ENCODE measurements at regions not wholly inside any gene's neighbourhood (a gene's known extent, or its start where the extent isn't known, plus 50 kb on each side); places are given as distances from the start of the nearest gene placed in this dataset.
"Not testable (repeated sequence)": the region's sequence is repeated elsewhere in the genome, so short reads cannot be mapped to it uniquely, and the experiment has no call there.

DNA sequence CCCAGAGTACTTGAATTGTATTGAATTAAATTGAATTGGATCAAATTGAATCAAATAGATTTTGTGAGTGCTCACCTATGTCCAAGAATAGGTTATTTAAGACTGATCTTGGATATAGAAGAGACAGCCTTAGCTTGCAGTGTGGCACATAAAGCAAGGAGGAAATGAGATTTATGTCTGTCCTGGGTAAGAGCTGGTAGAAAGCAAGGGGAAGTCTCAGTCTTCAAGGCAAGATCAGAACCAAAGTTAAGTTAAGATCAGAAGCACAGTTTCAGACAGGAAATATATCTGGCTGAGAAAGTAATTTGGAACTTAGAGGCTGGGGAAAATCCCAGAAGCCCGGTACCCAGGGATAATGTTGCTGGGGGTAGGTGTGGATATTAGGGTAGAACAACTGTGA, 244.4 kb upstream of the ARPP21 start:
- DNase-seq (ENCODE audit: low spot score): no peak

DNA sequence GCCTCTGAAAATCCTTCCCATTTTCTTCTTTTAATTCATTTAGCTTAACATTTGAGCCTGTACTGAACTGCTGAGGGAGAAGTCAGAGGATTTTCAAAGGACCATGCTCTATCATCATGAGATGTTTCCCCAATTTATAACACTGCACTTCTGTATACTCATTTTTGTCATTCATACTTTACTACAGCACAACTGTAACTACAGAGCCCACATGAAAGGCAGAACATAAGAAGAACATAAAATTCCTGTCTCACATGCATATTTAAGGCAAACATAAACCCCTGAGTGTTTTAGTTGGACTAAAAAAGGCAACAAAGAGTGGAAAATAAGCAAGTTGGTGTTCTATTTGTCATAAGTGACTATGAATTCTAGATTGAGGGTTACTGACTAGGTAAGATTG, 237.7 kb upstream of the ARPP21 start:
- DNase-seq (ENCODE audit: low spot score): no peak

DNA sequence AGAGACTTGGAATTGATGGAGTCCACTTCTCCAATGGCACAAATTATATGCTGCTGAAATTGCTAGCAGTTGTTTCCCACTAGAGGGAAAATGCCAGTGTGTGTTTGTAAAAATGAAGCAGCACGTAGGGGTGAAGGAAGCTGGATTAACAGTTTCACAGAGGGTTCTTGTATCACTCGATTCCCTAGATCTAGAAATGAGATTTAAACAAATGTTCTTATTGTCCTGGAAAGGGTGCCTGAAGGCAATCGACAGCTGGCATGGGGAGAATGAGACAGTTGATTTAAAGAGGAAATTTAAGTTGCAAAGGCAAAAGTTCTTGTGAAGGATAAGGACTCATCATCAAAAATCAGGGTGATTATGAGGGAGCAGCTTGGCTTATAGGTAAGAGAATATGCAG, 234.8 kb upstream of the ARPP21 start:
- DNase-seq (ENCODE audit: low spot score): no peak

DNA sequence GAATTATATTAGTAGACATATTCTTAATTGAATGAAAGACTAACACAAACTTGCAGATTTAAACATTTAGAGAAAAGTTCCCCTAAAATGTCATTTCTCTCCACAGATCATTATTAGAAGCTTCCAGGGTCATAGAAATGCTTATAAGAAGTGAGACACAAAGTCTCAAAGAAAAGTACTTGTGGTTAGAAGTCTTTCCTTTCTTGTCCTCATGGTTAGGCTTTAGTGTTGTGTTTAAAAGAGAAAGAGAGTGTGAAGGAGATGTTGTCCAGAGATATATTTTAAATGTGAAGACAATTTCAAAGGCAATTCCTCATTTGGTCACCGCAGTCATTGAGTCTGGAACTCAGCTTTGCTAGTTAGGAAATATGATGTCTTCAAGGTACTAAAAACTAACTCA, 230.4 kb upstream of the ARPP21 start:
- DNase-seq (ENCODE audit: low spot score): no peak

DNA sequence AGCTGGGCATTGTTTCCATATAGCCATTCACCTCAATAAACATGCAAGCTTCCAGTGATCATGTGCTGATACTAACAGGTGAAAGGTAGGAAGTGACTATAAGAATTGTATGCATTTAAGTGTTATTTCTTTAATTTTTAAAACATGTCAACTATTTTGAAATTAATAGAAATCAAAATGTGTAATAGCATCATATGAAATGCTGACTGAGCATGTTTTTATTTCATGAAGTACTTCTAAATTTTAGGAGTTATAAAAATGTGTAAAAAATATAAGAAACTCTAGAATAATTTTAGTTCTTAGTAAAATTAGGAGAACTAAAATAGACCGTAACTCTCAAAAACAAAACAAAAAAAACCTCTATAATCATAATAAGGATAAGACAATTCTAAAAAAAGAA, 229.3 kb upstream of the ARPP21 start:
- DNase-seq (ENCODE audit: low spot score): no peak

DNA sequence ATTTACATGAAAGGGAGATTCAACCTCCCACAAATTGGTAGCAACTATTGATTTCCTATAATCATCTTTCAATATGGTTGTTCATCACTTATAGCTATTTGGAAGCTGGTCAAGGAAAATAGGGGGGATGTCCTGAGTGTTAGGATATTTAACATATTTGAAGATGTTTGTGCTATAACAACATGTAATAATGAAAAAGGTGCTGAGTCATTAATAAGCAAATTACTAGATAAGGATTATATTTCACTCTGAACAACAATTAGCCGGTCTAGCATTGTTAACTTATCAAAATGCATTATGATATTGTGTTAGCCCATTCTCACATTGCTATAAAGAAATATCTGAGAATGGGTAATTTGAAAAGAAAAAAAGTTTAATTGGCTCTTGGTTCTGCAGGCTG, 225.8 kb upstream of the ARPP21 start:
- no peak for DNase-seq (ENCODE audit: low spot score)

DNA sequence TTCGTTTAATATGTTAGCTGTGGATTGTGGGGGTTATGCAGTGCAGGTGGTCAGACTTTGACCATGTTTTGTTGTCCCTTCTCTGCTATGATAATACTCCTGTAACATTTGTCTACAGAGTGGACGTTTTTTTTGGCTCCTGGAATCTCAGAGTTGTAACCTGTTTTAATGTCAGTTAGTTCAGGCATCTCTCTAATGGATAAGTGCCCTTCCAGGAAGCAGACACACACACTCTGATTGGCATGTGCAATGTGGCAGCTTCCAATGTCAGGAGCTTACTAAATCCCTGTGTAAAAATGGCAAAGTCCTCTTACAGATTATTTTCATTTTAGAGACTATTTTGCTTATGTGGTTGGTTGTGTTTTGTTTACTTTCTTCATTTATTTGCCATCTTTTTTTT, 222.2 kb upstream of the ARPP21 start:
- no peak for DNase-seq (ENCODE audit: low spot score)

DNA sequence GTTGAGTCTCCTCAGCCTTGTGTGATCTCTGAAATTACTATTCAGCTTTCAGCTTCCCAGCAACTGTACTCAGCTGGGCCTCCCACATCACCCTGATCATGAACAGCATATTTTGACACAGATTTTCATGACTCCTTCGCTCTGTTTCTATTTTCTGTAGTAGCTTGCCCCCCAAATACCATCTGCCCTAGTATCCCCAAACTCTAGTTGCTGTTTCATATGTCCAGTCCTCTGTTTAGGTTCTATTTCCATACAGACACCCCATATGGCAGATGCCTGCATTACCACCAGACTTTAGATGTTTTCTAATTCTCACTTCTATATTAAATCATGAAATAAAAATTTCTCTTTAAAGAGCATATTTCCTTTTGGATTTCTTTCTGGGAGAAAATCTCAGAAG, 217.2 kb upstream of the ARPP21 start:
- DNase-seq (ENCODE audit: low spot score): no peak

DNA sequence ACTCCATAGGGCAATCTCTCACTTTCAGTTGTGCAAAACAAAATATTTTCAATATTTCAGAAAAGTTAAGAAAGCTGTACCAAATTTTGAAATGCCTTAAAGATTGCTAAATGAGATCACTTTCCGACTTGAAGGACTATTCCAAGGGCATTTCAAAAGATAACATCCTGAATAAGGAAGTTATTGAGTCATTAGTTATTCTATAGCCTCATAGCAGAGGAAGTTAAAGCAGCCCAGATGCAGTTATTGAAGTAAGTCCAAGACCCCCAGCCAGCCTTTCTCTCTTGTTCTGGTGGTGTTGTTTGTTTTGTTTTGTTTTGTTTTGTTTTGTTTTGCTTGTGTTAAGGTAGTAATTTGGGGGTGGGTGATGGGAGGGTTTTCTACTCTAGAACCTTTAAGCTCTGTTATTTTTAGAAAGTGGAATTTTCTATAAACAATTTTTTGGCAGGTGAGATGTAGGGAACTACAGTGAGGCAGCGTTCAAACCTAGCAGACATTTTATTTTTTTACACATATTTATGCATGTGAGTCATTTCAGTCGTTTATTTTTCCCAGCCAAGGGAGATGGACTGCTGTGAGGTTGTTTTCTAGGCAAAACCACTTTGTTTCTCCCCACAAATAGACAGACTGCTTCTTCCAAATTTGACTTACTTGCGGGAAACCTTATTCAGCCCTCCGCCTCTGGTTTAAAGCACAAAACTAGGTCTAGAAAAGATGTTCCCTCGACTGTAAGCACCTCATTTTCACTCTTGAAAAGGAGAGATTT, 216.3 kb upstream of the ARPP21 start:
- no peak for DNase-seq (ENCODE audit: low spot score)

DNA sequence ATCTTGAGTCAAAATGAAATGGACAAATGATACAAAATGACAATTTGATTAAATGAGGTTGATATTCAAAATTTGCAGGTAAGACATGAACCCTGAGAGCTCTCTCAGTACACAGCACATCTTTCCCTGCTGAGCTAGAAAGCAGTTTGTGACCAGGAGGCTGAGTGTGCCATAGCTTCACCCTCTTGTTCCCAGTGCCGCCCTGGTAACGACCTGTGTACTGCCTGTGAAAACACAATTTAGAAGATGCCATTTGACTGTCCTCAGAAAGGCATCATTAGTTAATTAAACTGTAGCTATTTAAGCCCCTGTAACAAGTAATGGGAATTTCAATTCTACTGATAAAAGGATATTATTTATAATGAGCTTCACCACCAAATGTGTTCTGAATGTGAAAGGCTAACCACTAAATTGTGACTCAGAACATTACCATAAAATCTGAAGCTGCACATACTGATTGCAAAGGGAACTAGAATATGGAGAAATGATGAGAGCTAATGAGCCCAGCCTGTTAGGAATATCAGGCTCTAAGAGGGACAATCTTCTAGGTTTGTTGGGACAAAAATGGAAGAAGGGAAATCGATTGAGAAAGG, 212.9 kb upstream of the ARPP21 start:
- DNase-seq (ENCODE audit: low spot score): no peak

DNA sequence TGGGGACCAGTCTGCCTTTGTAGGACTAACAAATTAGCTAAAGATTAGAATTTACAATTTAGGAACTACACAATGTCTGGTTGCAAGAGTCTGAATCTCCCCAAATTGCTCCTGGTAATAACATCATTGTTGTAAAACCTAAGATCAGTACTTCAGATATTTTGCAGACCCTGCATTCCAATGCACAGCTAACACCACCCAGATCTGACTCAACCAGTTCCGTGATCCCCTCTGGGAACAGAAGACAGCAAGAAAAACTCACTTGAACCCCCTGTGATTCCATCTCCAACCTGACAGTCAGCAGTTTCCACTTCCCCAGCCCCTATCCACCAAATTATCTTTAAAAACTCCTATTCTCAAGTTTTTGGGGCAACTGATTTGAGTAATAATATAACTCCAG, 201.9 kb upstream of the ARPP21 start:
- DNase-seq (ENCODE audit: low spot score): no peak

DNA sequence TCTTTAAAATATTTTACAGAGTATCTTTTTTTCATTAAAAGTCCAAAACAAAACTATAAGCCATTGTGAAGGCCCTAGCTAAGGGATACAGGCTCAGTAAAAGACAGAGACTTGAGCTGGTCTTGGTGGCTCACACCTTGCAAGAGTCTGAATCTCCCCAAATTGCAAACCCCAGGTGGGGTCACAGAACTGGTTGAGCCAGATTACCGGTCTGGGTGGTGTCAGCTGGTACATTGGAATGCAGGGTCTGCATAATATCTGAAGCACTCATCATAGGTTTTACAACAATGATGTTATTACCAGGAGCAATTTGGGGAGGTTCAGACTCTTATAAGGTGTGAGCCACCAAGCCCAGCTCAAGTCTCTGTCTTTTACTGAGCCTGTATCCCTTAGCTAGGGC, 201.2 kb upstream of the ARPP21 start:
- no peak for DNase-seq (ENCODE audit: low spot score)

DNA sequence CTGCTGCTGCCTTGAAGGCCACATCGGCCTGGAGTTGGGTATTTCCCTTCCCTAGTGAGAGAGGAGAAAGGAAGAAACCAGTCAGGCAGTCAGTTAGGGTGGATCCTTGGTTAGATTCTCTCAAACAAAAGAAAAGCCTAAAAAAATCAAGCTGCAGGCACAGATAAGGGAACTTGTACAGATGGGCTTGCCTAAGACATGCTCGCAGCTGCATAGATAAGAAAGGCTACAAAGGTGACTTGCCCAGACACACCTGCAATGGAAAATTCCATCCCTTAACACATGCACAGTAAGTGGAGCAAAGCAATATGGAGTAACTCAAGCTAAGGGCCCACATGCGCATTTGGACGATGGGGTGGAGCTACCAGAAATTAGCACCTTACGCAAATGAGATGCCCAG, 199.7 kb upstream of the ARPP21 start:
- DNase-seq (ENCODE audit: low spot score): no peak

DNA sequence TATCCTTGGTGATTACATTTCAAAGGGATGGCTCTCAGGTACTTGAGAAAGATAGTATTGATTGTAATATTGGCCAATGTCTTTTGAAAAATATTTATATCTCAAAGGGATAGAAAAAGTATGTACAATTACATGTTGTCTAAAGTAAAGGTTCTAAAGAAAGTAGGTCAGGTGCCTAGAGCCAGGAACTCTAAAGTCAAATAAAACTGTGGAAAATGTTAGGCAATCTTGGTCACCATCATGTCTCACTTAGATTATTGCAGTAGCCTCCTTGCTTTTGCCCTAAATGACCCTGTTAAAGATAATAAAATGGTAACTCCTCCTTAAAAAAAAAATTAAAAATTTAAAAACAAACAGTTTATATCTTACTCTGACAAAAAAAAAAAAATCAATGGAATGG, 198.5 kb upstream of the ARPP21 start:
- no peak for DNase-seq (ENCODE audit: low spot score)

DNA sequence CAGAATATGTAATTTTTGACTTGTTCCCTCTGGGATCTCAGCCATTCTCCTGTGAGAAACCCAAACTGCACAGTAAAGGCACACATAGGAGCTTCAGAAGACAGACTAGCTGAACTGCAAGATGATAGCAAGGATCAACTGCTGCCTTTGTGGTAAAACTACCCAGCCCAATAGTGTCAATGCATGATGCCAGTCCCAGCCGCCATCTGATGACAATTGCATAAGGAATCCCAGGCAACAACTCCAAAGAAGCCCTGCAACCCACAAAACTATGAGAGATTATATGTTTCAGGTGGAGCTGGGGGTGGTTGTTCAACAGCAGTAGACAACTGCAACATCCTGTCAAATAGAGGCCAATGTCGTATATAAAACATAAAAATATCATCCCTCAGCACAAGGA, 192.4 kb upstream of the ARPP21 start:
- no peak for DNase-seq (ENCODE audit: low spot score)

DNA sequence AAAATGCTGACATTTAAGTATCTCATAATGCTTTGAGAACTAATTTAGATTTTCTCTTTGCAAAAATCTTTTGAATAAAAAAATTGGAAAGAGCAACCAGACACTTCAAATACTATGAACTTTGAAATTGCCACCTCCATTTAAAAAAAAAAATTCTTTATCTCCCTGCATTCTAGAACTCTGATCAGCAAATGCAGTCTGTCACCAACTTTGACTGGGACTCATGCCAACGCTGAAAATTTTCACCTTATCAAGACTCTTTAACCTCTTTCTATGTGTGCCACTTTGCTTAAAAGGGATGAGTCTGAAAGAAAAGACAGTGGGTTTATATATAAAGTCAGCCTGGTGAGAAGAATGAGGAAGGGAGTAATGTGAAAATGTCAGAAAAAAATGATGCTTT, 191.2 kb upstream of the ARPP21 start:
- no peak for DNase-seq (ENCODE audit: low spot score)

DNA sequence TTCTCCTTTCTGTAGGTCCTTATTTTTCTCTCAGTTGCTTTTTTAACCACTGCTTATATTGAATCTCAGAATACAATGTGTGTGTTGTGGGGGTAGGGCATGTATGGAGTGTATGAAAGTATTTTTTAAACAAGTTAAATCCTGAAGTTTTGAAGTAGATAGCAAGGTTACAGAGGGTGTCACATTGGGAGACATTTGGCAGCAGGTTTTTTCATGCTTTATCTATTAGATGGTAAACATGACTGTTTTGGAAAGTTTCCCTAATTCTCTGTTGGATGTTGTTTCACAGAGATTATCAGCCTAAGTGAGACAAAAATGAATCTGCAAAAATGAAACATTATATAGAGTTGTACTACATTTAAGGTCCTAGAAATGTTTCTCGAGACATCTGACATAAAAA, 190.6 kb upstream of the ARPP21 start:
- no peak for DNase-seq (ENCODE audit: low spot score)

DNA sequence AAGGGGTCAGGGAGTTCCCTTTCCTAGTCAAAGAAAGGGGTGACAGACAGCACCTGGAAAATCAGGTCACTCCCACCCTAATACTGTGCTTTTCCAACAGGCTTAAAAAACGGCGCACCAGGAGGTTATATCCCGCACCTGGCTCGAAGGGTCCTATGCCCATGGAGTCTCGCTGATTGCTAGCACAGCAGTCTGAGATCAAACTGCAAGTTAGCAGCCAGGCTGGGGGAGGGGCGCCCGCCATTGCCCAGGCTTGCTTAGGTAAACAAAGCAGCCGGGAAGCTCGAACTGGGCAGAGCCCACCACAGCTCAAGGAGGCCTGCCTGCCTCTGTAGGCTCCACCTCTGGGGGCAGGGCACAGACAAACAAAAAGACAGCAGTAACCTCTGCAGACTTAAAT, 184.5 kb upstream of the ARPP21 start:
- not testable (repeated sequence) for DNase-seq (ENCODE audit: low spot score)

DNA sequence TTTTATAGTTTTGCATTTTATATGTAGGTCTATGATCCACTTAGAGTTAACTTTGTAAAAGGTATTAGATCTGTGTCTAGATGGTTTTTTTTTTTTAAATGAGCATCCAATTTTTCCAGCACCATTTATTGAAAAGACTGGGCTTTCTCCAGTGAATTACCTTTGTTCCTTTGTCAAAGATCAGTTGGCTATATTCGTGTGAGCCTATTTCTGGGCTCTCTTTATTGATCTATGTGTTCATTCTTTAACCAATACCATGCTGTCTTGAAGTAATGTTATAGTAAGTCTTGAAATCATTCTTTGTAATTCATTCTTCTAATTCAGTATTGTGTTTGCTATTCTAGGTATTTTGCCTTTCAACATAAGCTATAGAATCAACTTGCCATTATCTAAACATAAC, 165.4 kb upstream of the ARPP21 start:
- DNase-seq (ENCODE audit: low spot score): no peak

DNA sequence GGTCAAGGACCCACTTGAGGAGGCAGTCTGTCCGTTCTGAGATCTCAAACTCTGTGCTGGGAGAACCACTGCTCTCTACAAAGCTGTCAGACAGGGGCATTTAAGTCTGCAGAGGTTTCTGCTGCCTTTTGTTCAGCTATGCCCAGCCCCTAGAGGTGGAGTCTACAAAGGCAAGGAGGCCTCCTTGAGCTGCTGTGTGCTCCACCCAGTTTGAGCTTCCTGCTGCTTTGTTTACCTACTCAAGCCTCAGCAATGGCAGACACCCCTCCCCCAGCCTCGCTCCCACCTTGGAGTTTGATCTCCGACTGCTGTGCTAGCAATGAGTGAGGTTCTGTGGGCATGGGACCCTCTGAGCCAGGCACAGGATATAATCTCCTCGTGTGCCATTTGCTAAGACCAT, 156.8 kb upstream of the ARPP21 start:
- not testable (repeated sequence) for DNase-seq (ENCODE audit: low spot score)

DNA sequence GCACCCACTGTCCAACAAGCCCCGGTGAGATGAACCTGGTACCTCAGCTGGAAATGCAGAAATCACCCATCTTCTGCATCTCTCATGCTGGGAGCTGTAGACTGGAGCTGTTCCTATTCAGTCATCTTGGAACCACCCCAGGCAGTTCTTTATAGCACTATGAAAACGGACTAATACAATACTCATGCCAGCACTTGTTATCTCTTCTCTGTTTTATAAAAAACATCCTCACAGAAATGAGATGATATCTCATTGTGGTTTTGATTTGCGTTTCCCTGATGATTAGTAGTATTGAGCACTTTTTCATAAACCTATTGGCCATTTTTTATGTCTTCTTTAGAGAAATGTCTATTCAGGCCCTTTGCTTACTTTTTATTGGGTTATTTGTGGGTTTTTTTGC, 156.2 kb upstream of the ARPP21 start:
- no peak for DNase-seq (ENCODE audit: low spot score)

DNA sequence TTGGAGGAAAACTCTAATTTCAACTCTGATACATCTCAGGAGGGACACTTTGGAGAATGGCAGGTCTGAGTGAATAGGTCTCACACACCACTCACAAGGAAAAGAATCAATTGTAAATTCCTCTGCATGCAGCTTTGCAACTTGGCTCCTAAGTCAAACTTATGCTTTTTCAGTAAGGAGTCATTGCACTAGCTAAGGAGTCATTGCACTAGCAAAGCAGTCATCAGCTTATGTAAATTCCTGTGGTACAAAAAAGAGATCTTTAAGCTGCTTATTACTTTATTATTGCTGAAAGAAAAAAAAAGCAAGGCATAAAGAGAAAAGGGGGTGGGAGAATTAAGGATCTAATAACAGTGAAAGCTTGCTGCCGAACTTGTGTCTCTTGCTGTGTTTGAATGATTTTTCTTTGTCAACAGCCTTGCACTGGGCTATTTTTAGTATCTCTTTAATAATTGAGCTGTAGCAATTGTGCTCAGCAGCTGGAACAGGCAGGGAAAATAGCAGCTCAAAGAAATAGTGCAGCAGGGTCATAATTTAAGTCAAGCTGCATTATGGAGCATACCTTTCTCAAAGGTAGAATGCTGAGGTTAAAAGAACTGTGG, 154.3 kb upstream of the ARPP21 start:
- DNase-seq (ENCODE audit: low spot score): no peak

DNA sequence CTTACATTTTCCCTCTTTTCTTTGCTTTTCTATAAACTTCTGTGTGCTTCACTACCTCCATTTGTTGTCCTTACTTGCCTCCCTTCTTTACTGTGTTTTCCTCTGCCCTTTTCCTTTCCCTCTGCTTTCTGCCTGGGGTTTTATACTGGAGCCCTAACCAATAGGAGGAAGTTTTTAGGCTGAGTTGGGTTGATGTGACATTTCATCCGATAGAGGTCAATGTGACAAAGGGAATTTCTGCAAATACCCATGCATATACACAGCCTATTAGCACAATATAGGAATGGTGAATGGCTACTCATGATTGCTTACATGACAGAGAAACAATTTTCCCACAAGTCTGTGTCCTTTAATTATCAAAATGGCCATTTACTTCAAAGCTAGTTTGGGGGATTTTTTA, 153.0 kb upstream of the ARPP21 start:
- no peak for DNase-seq (ENCODE audit: low spot score)

DNA sequence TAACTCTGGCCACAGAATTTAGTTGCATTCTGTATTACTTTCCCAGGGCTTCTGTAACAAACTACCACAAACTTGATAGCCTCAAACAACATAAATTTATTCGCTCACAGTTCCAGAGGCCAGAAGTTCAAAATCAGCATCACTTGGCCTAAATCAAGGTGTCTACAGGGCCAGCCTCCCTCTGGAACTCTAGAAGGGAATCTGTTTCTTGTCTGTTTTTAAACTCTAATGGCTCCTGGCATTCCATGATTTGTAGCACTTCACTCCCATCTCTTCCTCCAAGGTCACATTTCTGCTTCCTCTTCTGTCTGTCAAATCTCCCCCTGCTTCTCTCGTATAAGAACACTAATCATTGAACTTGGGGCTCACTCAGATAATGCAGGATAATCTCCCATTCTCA, 151.9 kb upstream of the ARPP21 start:
- no peak for DNase-seq (ENCODE audit: low spot score)

All from ureter (tissue), 1 donor.